Nephron progenitor cell (in vitro differentiated cells): ENCODE measurements at regions not wholly inside any gene's neighbourhood (a gene's known extent, or its start where the extent isn't known, plus 50 kb on each side); places are given as distances from the start of the nearest gene placed in this dataset.
"Not testable (repeated sequence)": the region's sequence is repeated elsewhere in the genome, so short reads cannot be mapped to it uniquely, and the experiment has no call there.

ENCODE experiments used
- DNase-seq: peaks from one replicate; pipeline ENCODE4 v3.0.0; 2021
- H3K27ac Mint-ChIP-seq: 2 replicates; pipeline ENCODE4 v1.8.0; 2021; ENCODE audit warnings: mild to moderate bottlenecking, moderate library complexity, mixed read lengths
- H3K27me3 Mint-ChIP-seq: 2 replicates; pipeline ENCODE4 v1.8.0; 2021; ENCODE audit warnings: mild to moderate bottlenecking, low read depth, mixed read lengths; ENCODE audit not compliant: poor library complexity
- H3K36me3 Mint-ChIP-seq: 2 replicates; pipeline ENCODE4 v1.8.0; 2021; ENCODE audit warnings: low read depth, mixed read lengths
- H3K4me1 Mint-ChIP-seq: 2 replicates; pipeline ENCODE4 v1.8.0; 2021; ENCODE audit warnings: mixed read lengths
- H3K4me3 Mint-ChIP-seq: 2 replicates; pipeline ENCODE4 v1.8.0; 2021; ENCODE audit warnings: mild to moderate bottlenecking, moderate library complexity, mixed read lengths
- H3K9me3 Mint-ChIP-seq: 2 replicates; pipeline ENCODE4 v1.8.0; 2021; ENCODE audit warnings: mild to moderate bottlenecking, moderate library complexity, mixed read lengths
- TF ChIP-seq, protein P1 (sequence below): fragments of 200-600 bp; sonication (generic); IDR thresholded peaks from 2 replicates; pipeline ENCODE4 v1.5.0; 2021; ENCODE audit warnings: antibody characterized with exemption

DNA sequence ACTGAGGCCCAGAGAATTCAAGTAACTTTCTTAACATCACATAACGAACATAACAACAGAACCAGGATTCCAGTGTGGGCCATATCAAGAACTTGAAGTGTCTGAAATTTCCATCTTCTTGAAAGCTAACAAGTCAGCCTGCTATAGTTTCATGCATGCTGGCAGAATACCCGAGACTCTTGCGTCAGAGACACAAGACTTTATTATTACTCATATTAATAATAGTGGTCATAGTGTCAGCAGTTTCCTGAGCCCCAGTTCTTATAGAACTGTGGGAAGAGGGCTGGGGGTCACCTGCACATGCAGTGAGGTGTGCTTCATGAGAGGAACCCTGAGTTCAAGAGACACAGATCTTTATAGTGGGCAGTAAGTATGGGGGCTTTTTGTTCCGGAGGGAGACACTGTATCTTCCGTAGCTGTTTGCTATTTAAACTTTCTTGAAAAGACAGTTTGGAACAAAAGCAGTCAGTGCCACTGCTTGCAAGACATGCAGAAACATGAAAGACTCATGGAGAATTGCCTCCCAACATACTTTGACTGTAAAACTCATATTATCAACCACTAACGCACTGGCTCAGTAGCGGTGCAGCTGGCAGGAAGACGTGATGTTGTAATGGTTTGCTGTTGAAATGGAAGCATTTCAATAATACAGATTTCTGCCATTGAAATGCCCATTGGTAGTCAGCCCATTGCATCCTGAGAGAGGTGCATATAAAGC lies 339.2 kb downstream of the ADGRL2 start:
- Mint-ChIP-seq H3K27ac (no peak overlapping the region), H3K4me3 (no peak overlapping the region), H3K36me3 (no peaks in the 10 kb centered on the region), H3K4me1 (peaks cover 15% of the 10 kb centered on the region), H3K9me3 (peaks cover 8% of the 10 kb centered on the region), H3K27me3 (no peaks in the 10 kb centered on the region)
- no peak for DNase-seq
- TF ChIP-seq, protein P1, sequence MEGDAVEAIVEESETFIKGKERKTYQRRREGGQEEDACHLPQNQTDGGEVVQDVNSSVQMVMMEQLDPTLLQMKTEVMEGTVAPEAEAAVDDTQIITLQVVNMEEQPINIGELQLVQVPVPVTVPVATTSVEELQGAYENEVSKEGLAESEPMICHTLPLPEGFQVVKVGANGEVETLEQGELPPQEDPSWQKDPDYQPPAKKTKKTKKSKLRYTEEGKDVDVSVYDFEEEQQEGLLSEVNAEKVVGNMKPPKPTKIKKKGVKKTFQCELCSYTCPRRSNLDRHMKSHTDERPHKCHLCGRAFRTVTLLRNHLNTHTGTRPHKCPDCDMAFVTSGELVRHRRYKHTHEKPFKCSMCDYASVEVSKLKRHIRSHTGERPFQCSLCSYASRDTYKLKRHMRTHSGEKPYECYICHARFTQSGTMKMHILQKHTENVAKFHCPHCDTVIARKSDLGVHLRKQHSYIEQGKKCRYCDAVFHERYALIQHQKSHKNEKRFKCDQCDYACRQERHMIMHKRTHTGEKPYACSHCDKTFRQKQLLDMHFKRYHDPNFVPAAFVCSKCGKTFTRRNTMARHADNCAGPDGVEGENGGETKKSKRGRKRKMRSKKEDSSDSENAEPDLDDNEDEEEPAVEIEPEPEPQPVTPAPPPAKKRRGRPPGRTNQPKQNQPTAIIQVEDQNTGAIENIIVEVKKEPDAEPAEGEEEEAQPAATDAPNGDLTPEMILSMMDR: no peak

DNA sequence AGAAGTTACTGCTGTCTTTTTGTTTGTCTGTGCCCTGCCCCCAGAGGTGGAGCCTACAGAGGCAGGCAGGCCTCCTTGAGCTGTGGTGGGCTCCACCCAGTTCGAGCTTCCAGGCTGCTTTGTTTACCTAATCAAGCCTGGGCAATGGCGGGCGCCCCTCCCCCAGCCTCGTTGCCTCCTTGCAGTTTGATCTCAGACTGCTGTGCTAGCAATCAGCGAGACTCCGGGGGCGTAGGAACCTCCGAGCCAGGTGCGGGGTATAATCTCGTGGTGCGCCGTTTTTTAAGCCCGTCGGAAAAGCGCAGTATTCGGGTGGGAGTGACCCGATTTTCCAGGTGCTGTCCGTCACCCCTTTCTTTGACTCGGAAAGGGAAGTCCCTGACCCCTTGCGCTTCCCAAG lies 335.6 kb downstream of the ADGRL2 start:
- H3K4me3 Mint-ChIP-seq, DNase-seq, H3K27ac Mint-ChIP-seq, H3K4me1 Mint-ChIP-seq, H3K27me3 Mint-ChIP-seq, H3K36me3 Mint-ChIP-seq, H3K9me3 Mint-ChIP-seq: not testable (repeated sequence)

DNA sequence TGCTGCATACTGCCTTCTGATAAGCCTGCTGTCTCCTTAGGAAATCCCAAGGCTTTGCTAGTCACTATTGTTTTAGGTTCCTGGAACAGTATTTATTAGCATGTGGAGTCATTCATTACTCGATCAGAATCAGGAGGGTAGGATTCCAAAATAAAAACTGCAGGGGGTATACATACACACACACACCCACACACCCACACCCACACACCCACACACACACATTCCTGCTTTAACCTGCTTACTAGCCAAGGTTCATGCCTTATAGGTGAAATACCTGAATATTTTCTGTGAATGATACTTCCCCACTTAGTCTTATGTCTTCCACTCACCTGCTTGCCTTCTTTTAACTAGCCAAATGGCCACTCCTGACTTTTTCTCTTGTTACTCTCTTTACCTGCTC lies 325.1 kb downstream of the ADGRL2 start:
- no peak for DNase-seq
- peaks cover 6% of the 10 kb centered on the region for H3K4me1 Mint-ChIP-seq
- no peak overlapping the region for H3K4me3 Mint-ChIP-seq
- no peaks in the 10 kb centered on the region for H3K36me3 Mint-ChIP-seq
- H3K27ac Mint-ChIP-seq: no peak overlapping the region
- H3K9me3 Mint-ChIP-seq: peaks cover 6% of the 10 kb centered on the region
- no peaks in the 10 kb centered on the region for H3K27me3 Mint-ChIP-seq
- TF ChIP-seq, protein P1: no peak

DNA sequence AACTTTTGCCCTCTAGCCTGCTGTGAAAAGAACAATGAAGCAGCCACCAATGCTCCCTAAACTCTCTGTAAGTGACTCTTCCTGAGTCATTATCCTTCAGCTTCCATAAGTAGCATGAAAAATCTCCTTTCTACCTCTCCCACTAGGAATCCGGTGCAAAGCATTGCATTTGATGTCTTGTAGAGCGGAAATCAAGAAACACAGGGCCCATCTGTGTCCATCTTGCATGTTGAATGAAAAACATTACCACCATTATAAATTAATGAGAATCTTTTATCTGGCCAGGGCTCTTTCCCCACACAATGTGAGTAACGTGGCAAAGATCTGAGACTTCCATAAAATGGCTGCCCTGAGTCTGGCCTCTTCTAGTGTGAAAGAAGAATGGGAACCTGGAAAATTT lies 324.4 kb downstream of the ADGRL2 start:
- Mint-ChIP-seq H3K27me3 (no peaks in the 10 kb centered on the region), H3K9me3 (peaks cover under 1% of the 10 kb centered on the region), H3K27ac (no peak overlapping the region), H3K36me3 (no peaks in the 10 kb centered on the region), H3K4me3 (no peak overlapping the region), H3K4me1 (peaks cover 6% of the 10 kb centered on the region)
- DNase-seq: no peak
- TF ChIP-seq, protein P1: no peak

DNA sequence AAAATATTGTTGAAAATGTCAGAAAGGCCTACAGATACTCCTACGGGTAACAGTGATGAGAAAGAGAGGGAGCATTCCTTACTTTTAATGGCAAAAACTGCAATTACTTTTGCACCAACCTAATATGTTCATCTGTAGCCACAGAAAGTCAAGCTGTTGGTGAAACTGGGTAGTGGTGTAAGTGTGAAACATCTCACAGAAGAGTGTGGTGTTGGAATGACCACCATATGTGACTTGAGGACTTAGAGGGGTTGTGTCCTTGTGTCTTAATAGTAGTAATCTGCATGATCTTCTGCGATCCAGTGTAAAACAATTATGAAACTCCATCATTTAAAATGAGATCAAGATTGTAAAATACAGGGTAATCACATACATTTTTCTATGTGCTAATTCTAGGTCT lies 320.7 kb downstream of the ADGRL2 start:
- H3K27me3 Mint-ChIP-seq: no peaks in the 10 kb centered on the region
- peaks cover 6% of the 10 kb centered on the region for H3K4me1 Mint-ChIP-seq
- H3K9me3 Mint-ChIP-seq: no peaks in the 10 kb centered on the region
- no peaks in the 10 kb centered on the region for H3K36me3 Mint-ChIP-seq
- DNase-seq: no peak
- H3K27ac Mint-ChIP-seq: no peak overlapping the region
- TF ChIP-seq, protein P1: no peak
- no peak overlapping the region for H3K4me3 Mint-ChIP-seq

DNA sequence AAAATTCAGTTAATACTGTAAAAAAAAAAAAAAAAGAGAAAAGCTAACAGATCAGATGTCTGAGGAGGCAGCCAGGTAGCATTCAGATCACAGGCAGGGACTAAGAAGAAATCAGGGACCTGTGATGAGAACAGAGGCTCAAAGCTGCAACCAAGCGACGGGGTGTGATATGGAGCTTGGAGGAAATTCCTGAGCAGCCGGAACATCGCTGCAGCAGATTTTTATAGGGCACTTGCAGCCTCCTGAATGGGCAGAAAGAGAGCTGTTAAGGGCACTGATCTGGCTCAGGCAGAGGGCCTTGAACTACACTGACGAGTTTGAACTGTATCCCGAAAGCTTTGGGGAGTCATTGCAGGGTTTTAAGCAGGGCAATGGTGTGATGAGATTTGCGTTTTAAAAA lies 315.4 kb downstream of the ADGRL2 start:
- DNase-seq: no peak
- no peak overlapping the region for H3K27ac Mint-ChIP-seq
- no peaks in the 10 kb centered on the region for H3K4me1 Mint-ChIP-seq
- H3K36me3 Mint-ChIP-seq: no peaks in the 10 kb centered on the region
- TF ChIP-seq, protein P1: no peak
- no peak overlapping the region for H3K4me3 Mint-ChIP-seq
- H3K9me3 Mint-ChIP-seq: no peaks in the 10 kb centered on the region
- no peaks in the 10 kb centered on the region for H3K27me3 Mint-ChIP-seq
